Stomach (tissue), 8 donors: ENCODE measurements at regions not wholly inside any gene's neighbourhood (a gene's known extent, or its start where the extent isn't known, plus 50 kb on each side); places are given as distances from the start of the nearest gene placed in this dataset.

Experiments used
- DNase-seq, 2 donors: peaks; one replicate each; pipeline versions ENCODE4 v3.0.0 to v3.0.0-alpha.2; 2013 to 2019
- H3K27ac ChIP-seq, 5 donors: fragments of 200-600 bp in 4 of 5; sonication (generic) in 4 of 5; one replicate each; pipeline ENCODE4 v1.5.1; 2013 to 2019; ENCODE audit warnings: mild to moderate bottlenecking in 1 of 5, moderate library complexity in 1 of 5
- H3K27me3 ChIP-seq, 3 donors: fragments of 200-600 bp; sonication (generic); one replicate each; pipeline ENCODE4 v1.5.1; 2017 to 2019; ENCODE audit warnings: mixed run types in 1 of 3
- H3K36me3 ChIP-seq, 4 donors: fragments of 200-600 bp; sonication (generic); 1 replicate in 3 of 4; 2 replicates in 1 of 4; pipeline ENCODE4 v1.5.1; 2016 to 2019
- H3K4me1 ChIP-seq, 4 donors: fragments of 200-600 bp; sonication (generic); one replicate each; pipeline ENCODE4 v1.5.1; 2016 to 2019
- H3K4me3 ChIP-seq, 4 donors: fragments of 200-600 bp; sonication (generic) in 3 of 4; one replicate each; pipeline ENCODE4 v1.5.1; 2016 to 2019; ENCODE audit warnings: mild to moderate bottlenecking in 1 of 4
- H3K9me3 ChIP-seq, 4 donors: fragments of 200-600 bp; sonication (generic); one replicate each; pipeline ENCODE4 v1.5.1; 2016 to 2019
- EP300 ChIP-seq: sonication (generic); formaldehyde crosslinking; IDR thresholded peaks from one replicate; pipeline ENCODE4 v1.6.1; 2017; ENCODE audit warnings: antibody characterized with exemption
- POLR2A ChIP-seq, 4 donors: fragments of 450-650 bp; IDR thresholded peaks; one replicate each; pipeline ENCODE4 v1.6.1; 2016; ENCODE audit warnings: antibody characterized with exemption in 4 of 4, control low read depth in 2 of 4, mild to moderate bottlenecking in 1 of 4, moderate library complexity in 1 of 4
- POLR2AphosphoS5 ChIP-seq, 3 donors: sonication (generic); formaldehyde crosslinking; IDR thresholded peaks; one replicate each; pipeline ENCODE4 v1.6.1; 2016; ENCODE audit warnings: antibody characterized with exemption in 3 of 3
- WGBS, 5 donors: extraction: QIAGEN DNeasy Blood & Tissue Kit in 3 of 5; methylation state at CpG; one replicate each; pipeline versions ENCODE4 v1.1.5 to v1.1.7; 2013 to 2018; 5-methylcytosine and 5-hydroxymethylcytosine counted together
- intact Hi-C: fragments of 100-400 bp; cut with DNase I; formaldehyde crosslinking; loops from one replicate; pipeline ENCODE4 v1.15.1; 2023; ENCODE audit warnings: low total_unique reads
- TF ChIP-seq, protein P1 (sequence below), 7 experiments: fragments of 450-650 bp in 4 of 7; fragments of 200-600 bp in 3 of 7; sonication (generic) in 3 of 7; IDR thresholded peaks; one replicate each; pipeline ENCODE4 v1.5.1; 2016 to 2019; ENCODE audit warnings: antibody characterized with exemption in 7 of 7, control low read depth in 2 of 7, mild to moderate bottlenecking in 1 of 7
- donor health status: healthy with polysubstance abuse.
- donor health status: Bipolar disorder and iron deficiency.
- donor health status: healthy.

DNA sequence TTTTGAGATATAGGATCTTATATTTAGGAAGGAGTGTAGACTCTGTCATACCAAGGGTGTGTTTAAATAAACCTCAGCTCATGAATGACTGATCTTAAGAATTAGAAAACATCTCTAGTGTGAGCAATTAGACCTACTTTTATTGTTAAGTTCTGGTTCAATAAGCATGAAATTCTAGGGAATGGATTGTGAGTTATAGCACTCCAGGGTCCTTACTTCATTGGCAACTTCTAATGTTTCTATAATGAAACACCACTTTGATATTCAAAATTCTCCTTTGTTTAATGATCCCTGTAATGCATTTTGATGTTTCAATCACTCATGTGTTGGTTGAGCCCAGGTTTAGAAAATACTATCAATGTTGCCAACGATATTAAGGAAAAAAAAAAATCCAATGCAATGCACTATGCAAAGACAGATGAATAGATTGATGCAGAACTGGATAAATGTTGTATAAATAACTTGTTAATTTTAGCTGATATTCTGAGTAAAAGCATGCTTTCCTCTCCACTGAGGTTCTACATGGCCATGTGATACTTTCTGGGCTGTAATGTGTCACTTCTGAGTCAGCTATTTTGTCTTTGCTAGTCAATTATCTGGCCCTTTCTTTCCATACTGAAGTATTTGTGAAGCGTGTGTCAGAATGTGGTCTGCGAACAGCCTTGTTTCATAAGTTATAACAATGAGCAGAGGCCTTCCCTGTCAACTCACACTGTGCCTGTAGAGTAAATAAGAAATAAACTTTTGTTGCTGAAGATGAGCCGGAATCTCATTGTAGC is 1035.9 kb downstream of the PLOD2 start:
- H3K4me3 ChIP-seq: no peak overlapping the region
- H3K27me3 ChIP-seq: no peaks in the 10 kb centered on the region
- H3K36me3 ChIP-seq: no peaks in the 10 kb centered on the region
- no peak for TF ChIP-seq POLR2AphosphoS5 (IDR thresholded peaks at IDR 0.05)
- no peak for TF ChIP-seq EP300
- TF ChIP-seq POLR2A (IDR thresholded peaks at IDR 0.05): no peak
- TF ChIP-seq, protein P1, sequence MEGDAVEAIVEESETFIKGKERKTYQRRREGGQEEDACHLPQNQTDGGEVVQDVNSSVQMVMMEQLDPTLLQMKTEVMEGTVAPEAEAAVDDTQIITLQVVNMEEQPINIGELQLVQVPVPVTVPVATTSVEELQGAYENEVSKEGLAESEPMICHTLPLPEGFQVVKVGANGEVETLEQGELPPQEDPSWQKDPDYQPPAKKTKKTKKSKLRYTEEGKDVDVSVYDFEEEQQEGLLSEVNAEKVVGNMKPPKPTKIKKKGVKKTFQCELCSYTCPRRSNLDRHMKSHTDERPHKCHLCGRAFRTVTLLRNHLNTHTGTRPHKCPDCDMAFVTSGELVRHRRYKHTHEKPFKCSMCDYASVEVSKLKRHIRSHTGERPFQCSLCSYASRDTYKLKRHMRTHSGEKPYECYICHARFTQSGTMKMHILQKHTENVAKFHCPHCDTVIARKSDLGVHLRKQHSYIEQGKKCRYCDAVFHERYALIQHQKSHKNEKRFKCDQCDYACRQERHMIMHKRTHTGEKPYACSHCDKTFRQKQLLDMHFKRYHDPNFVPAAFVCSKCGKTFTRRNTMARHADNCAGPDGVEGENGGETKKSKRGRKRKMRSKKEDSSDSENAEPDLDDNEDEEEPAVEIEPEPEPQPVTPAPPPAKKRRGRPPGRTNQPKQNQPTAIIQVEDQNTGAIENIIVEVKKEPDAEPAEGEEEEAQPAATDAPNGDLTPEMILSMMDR (IDR thresholded peaks at IDR 0.05): no peak
- no peak for DNase-seq
- H3K4me1 ChIP-seq: no peaks in the 10 kb centered on the region
- H3K9me3 ChIP-seq: no peaks in the 10 kb centered on the region
- no peak overlapping the region for H3K27ac ChIP-seq
- WGBS, 5 donors: 83 to 92% (median 86%) methylated on average over 4 of the region's 4 CpGs
- intact Hi-C loops: no loop called here

DNA sequence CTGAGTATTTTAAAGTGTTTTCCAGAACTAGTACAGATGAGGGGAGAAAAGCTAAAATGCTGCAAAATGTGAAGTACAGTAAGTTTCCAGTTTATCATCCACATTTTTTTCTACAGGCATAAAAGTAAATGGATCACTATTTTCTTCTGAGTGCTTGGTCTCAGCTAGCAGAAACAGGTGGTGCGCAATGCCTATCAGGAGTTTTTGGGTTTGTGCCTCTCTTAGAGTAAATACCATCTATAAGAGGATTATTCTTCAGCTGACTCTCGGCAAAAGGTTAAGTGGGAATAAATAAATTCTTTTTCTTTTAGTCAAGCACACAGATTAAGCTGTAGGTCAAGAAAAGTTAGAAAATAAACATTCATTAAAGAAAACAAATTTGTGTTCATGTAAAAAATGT is 1027.7 kb downstream of the PLOD2 start:
- H3K9me3 ChIP-seq: no peaks in the 10 kb centered on the region
- TF ChIP-seq, protein P1 (IDR thresholded peaks at IDR 0.05): no peak
- TF ChIP-seq POLR2AphosphoS5 (IDR thresholded peaks at IDR 0.05) (no peak), POLR2A (IDR thresholded peaks at IDR 0.05) (no peak), EP300 (no peak)
- DNase-seq: no peak
- 48 to 69% (median 58%) methylated on average over 2 of the region's 2 CpGs for WGBS, 5 donors
- H3K4me1 ChIP-seq: no peaks in the 10 kb centered on the region
- H3K4me3 ChIP-seq: no peak overlapping the region
- no peak overlapping the region for H3K27ac ChIP-seq
- no peaks in the 10 kb centered on the region for H3K27me3 ChIP-seq
- intact Hi-C loops: no loop called here
- H3K36me3 ChIP-seq: no peaks in the 10 kb centered on the region

DNA sequence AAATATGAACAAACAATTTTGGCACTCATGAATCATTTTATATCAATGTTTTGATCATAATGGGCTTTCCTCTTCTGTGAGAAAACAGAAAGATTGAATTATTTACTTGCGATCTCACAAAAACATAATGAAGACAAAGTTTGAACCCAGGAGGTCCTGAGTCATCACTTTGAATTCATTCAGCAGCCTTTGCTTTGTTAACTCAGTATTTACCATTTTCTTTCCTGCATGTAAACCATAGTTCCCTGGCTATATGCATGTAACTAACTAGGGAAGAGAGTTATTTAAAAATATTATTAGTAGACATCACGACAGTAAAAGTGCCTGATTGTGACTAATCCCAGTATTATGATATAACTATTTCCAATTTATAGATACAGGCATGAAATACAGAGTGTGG is 1026.2 kb downstream of the PLOD2 start:
- no peak for TF ChIP-seq EP300
- TF ChIP-seq POLR2AphosphoS5 (IDR thresholded peaks at IDR 0.05): no peak
- TF ChIP-seq, protein P1 (IDR thresholded peaks at IDR 0.05): no peak
- TF ChIP-seq POLR2A (IDR thresholded peaks at IDR 0.05): no peak
- Histone ChIP-seq H3K4me1 (no peaks in the 10 kb centered on the region), H3K9me3 (no peaks in the 10 kb centered on the region), H3K36me3 (no peaks in the 10 kb centered on the region), H3K27ac (no peak overlapping the region), H3K4me3 (no peak overlapping the region), H3K27me3 (no peaks in the 10 kb centered on the region)
- 72 to 84% (median 78%) methylated on average over 2 of the region's 2 CpGs for WGBS, 5 donors
- intact Hi-C loops: no loop called here
- no peak for DNase-seq

DNA sequence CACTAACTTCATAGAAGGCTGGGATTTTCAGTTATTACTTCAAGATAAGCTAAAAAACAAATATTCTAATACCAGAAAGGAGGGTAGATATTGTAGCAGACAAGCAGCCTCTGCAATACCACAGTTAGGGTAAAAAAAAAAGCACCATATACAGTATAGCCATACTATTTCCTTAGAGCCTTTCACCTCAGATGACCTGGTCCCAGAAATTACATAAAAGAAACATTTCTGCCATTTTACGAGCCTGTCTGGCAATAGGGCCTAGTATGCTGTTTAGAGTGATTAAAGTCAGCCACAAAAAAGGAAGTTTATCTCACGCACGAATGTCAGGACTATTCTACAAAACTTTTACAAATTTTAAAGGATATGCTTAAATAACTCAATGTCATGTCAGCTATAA is 1016.6 kb downstream of the PLOD2 start:
- 70 to 78% (median 76%) methylated on average over 3 of the region's 3 CpGs for WGBS, 5 donors
- TF ChIP-seq POLR2AphosphoS5 (IDR thresholded peaks at IDR 0.05): no peak
- no peak for TF ChIP-seq EP300
- DNase-seq: no peak
- H3K36me3 ChIP-seq: no peaks in the 10 kb centered on the region
- H3K9me3 ChIP-seq: no peaks in the 10 kb centered on the region
- H3K4me1 ChIP-seq: no peaks in the 10 kb centered on the region
- no peaks in the 10 kb centered on the region for H3K27me3 ChIP-seq
- no peak overlapping the region for H3K4me3 ChIP-seq
- no peak overlapping the region for H3K27ac ChIP-seq
- intact Hi-C loops: no loop called here

DNA sequence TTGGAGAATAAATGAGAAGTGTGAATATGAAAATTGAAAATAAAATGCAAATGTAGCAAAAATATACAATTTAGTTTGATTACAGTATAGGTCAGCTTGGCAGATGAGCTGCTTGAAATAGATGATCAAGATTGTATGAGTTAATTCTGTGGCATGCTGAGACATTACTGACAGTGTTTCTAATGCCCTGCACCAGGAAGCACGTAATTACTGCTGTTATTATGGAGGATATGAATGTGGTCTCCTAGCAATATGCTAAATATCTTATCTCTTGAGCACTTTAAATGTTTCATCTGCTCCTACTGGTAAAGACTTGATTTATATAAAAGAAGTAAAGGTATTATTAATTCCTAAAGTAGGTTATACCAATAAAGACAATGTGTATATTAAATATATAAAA is 1015.5 kb downstream of the PLOD2 start:
- DNase-seq: peak in 1 of 2 donors; percentile 2

More for the DNA sequence above, 1015.5 kb downstream of the PLOD2 start:
- TF ChIP-seq POLR2AphosphoS5 (IDR thresholded peaks at IDR 0.05): no peak
- no peak for TF ChIP-seq POLR2A (IDR thresholded peaks at IDR 0.05)
- TF ChIP-seq, protein P1 (IDR thresholded peaks at IDR 0.05): no peak
- no peak for TF ChIP-seq EP300
- no peaks in the 10 kb centered on the region for H3K36me3 ChIP-seq
- no peak overlapping the region for H3K27ac ChIP-seq
- intact Hi-C loops: no loop called here
- no peaks in the 10 kb centered on the region for H3K27me3 ChIP-seq
- no peaks in the 10 kb centered on the region for H3K4me1 ChIP-seq
- H3K9me3 ChIP-seq: no peaks in the 10 kb centered on the region
- 19 to 44% (median 22%) methylated on average over 1 of the region's 1 CpG for WGBS, 5 donors
- no peak overlapping the region for H3K4me3 ChIP-seq
